ENCODE measurements at regions not wholly inside any gene's neighbourhood (a gene's known extent, or its start where the extent isn't known, plus 50 kb on each side); places are given as distances from the start of the nearest gene placed in this dataset.

DNA sequence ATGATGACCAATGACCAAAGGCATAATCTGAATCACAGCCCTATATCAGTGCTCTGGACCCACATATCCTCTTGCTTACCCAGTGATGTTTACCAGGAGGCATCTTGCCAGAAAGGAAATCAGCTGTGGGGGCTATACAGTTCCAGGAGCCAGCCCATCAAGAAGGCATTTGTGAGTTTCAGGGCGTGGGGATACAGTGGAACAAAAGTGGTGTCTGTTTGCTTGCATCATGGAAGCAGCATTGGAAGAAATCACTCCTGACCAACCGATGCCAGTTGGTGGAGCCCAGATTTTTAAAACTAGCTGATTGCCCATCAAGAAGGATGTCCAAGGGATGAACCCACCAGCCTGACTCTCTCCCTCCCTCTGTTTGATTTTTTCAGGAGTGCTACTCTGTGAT lies 106.5 kb upstream of the EGFLAM start:
- TF ChIP-seq, protein P1, sequence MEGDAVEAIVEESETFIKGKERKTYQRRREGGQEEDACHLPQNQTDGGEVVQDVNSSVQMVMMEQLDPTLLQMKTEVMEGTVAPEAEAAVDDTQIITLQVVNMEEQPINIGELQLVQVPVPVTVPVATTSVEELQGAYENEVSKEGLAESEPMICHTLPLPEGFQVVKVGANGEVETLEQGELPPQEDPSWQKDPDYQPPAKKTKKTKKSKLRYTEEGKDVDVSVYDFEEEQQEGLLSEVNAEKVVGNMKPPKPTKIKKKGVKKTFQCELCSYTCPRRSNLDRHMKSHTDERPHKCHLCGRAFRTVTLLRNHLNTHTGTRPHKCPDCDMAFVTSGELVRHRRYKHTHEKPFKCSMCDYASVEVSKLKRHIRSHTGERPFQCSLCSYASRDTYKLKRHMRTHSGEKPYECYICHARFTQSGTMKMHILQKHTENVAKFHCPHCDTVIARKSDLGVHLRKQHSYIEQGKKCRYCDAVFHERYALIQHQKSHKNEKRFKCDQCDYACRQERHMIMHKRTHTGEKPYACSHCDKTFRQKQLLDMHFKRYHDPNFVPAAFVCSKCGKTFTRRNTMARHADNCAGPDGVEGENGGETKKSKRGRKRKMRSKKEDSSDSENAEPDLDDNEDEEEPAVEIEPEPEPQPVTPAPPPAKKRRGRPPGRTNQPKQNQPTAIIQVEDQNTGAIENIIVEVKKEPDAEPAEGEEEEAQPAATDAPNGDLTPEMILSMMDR (IDR thresholded peaks at IDR 0.05; ENCODE audit: low read depth, low read length), result no peak
- TF ChIP-seq POLR2A (IDR thresholded peaks at IDR 0.05; ENCODE audit: extremely low read depth, insufficient read length), result no peak
